Stimulated activated CD4-positive, alpha-beta T cell treated with anti-CD3 and anti-CD28 coated beads, Interleukin-15, amount 100 ng/mL, for 24 hours (primary cell): ENCODE measurements at regions not wholly inside any gene's neighbourhood (a gene's known extent, or its start where the extent isn't known, plus 50 kb on each side); places are given as distances from the start of the nearest gene placed in this dataset.

Experiments used
- DNase-seq: peaks from one replicate; pipeline ENCODE4 v3.0.0-alpha.2; 2020

DNA sequence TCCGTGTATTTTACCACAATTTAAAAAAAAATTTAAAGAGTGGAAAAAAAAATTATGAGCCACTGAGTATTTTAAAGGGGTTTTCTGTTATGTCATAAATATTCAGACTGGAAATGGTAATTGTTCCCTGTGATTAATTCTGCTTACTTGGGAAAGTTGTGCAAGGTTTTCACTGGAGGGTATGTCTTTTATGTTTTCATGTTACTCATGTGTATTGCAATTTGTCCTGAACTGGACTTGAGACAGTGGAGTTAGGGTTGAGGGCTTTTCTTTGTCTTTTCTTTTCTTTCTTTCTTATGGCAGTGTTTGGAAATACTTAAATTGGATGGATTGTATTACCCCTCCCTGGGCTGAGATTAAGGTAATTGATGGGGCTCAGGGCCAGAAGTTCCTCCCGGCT is 257.7 kb downstream of the BAMBI start:
- no peak for DNase-seq

DNA sequence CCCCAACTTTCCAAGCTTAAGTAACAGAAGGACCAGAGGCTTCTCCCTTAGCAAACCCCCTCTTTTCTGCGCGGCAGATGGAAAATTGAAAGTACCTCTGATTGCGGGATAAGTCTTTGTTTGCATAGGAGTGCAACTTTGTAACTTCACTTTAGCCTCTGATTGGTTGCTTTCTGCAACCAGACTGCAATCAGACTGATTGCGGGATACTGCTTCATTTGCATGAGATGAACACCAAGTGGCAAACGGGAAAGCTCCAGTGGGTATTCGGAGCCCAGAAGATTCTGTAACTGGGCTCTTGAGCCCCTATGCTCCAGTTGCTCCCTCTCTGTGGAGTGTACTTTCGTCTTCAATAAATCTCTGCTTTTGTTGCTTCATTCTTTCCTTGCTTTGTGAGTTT is 260.6 kb downstream of the BAMBI start:
- DNase-seq: no peak

GRCh38 chr10:28938745-28939144 is 261.4 kb downstream of the BAMBI start:
- no peak for DNase-seq

DNA sequence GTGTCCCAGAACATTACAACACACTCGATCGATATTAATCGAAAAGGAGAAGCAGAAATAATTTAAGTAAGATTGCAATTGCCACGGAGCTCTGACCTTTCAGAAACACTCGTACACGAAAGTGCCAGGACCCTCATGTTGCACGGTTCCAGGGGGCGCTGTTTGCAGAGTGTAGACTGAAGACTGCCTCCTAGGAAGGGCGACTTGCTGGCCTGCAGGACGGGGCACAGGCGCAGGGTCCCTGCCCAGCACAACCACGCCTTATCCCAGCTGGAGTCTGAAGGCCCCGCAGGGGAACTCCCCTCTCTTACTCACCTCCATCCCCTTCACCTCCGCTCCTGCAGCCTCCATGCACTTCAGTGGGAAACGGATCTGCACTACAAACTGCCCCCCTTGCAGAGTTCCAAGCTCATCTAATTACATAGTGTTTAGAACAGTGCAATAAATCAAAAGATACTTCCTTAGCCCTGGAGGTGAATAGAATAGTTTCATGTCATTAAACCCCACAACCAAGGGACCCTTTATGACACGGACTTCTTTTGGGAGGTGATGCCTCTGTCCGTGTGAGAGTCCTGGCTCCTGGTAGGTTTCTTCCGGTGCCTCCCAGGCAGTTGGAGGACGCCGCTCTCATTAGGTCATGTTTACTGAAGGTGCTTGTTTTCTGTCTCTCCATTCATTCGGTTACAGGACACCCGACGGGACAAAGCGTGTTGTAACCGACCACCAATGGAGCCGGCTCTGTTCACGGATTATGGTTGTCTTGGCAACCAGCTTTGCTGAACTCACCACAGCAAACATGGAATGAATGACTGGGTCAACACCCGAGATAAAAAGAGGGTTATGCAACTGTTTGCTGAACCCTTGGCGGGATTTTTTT is 262.2 kb downstream of the BAMBI start:
- no peak for DNase-seq

- no peak for DNase-seq
Measured at GRCh38 chr10:28940158-28940888, 263.0 kb downstream of the BAMBI start.

DNA sequence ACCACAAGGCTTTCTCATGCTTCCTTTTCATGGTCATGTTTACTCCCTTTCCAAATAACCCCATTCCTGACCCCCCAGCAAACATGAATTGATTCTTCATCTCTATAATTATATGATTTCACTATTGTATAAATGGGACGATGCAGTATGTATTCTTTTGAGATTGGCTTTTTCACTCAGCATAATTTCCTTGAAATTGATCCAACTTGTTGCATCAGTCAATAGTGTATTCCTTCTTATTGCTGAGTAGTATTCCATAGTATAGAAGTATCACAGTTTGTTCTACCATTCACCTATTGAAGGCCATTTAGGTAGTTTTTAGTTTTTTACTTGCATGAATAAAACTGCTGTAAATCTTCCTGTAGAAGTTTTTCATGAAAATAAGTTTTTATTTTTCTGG is 264.7 kb downstream of the BAMBI start:
- no peak for DNase-seq

- no peak for DNase-seq
Measured at GRCh38 chr10:28945959-28946358, 268.6 kb downstream of the BAMBI start.

DNA sequence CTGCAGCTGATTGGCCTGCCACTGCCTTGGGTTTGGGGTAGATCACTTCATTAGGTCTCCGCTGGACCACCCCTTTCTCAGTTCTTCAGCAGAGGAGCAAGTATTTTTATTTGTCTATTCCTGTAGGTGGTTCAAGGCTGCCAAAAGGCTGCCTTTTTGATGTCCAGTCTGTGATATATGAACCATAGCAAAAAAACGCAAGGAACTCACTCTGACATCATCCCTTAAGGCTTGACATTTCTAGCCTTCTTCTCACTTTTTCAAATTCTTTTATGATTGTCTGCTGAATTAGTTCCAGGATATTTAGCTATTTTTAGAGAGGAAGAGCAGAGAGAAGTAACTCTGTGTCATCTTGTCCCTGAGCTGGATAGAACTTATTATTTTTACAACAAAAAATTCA is 269.2 kb downstream of the BAMBI start:
- DNase-seq: no peak

DNA sequence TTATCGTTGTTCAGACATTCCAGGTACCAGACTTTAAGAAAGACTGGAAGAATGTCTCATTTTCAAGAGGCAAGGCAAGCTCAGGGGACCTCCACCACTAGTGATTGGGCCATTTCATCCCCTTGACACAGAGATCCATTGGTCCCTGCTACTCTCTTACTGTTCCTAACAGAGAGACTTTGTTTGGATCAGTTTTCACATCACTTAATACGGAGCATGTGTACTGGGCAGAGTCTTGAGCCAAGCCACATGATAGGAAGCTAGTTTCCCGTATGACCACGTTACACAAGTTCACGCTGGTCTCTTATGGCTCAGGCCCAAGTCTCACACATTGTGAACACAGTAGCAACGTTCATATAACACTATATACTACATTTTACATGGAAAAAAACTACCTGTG is 269.9 kb downstream of the BAMBI start:
- no peak for DNase-seq

DNA sequence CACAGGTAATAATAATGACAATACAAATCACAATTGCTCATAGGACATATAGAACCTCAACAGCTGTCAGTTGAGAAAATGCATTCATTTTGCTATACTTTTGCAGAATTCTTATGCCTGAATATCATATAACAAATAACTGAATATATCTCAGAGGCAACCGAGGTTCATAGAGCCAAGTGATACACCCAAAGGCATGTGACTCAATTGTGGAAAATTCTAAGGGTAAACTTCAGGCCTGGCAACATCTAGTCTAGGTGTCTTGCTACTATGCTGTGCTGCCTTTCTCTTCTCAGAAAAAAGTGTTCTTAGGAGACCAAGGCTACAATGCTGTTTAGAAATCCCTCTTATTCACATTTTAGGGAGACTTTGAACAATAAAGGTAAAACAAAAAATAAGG is 270.7 kb downstream of the BAMBI start:
- DNase-seq: no peak

- DNase-seq: no peak
Measured at GRCh38 chr10:28949005-28950004, 272.0 kb downstream of the BAMBI start.

GRCh38 chr10:28951484-28951883 is 274.2 kb downstream of the BAMBI start:
- DNase-seq: no peak

GRCh38 chr10:28952523-28952922 is 275.2 kb downstream of the BAMBI start:
- DNase-seq: no peak

DNA sequence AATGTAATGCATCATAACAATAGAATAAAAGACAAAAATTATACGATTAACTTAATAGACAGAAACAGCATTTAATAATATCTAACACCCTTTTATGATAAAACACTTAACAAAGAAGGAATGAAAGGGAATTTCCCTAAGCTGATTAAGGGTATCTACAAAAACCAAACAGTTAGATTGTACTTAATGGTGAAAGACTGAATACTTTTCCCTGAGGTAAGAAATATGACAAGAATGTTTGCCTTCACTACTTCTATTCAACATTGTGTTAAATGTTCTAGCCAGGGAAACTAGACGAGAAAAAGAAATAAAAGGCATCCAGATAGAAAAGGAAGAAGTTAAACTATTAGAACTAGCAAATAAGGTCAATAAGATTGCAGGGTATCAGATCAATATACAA is 276.9 kb downstream of the BAMBI start:
- DNase-seq: no peak

- DNase-seq: no peak
Measured at GRCh38 chr10:28958468-28958867, 281.1 kb downstream of the BAMBI start.

DNA sequence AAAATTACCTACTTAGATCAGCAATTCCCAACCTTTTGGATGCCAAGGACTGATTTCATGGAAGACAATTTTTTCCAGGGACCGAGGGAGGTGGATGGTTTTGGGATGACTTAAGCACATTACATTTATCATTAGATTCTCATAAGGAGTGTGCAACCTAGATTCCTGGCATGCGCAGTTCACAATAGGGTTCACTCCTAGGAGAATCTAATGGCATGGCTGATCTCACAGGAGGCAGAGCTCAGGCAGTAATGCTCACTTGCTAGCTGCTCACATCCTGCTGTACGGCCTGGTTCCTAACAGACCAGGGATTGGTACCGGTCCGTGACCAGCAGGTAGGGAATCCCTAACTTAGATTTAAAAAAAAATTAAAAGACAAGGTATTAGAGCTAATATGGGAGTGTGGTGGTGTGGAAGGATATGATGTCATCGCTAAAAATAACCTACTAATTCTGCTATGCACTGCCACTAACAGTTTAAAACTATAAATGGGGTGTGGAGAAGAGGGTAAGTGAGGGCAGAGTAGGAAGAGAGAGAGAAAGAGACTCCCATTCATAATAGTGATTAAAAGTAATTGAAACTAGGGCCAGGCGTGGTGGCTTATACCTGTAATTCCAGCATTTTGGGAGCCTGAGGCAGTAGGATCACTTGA is 282.7 kb downstream of the BAMBI start:
- DNase-seq: no peak

DNA sequence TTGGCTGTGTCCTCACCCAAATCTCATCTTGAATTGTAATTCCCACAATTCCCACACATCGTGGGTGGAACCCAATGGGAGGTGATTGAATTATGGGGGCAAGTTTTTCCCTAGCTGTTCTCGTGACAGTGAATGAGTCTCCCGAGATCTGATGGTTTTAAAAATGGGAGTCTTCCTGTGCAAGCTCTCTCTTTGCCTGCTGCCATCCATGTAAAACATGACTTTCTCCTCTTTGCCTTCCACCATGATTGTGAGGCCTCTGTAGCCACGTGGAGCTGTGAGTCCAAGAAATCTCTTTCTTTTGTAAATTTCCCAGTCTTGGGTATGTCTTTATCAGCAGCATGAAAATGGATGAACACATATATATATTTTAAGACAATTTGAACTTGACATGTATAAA is 285.4 kb downstream of the BAMBI start:
- DNase-seq: no peak

DNA sequence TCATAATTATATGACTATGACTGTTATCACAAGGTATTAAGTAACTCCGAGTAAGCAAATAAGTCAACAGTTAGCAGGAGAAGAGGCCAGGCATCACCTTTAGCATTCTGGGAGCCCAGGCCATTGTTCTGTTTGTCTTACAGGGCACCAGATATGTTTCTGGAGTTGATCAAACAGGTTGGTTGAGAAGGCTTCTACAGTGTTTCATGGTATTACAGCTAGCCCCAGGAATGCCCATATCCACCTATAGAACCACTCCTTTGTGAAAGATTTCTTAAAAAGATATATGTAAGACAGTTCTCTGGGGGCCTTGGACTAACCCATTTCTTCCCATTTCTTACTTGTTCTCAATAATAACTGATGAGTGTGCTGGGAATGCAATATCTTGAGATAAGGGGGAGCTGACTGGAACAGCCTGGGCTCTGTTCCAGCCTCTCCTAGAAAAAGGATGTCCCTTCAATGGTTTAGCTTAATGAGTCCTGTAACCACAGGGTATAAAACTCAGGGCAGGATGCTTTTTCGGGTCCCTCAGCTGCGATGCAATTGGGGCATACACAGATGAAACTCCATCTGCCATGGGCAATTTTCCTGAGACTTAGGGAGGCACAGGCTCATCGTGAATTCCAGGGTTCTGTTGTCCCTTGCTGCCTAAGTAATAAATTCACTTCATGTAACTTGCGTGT is 286.4 kb downstream of the BAMBI start:
- DNase-seq: no peak

DNA sequence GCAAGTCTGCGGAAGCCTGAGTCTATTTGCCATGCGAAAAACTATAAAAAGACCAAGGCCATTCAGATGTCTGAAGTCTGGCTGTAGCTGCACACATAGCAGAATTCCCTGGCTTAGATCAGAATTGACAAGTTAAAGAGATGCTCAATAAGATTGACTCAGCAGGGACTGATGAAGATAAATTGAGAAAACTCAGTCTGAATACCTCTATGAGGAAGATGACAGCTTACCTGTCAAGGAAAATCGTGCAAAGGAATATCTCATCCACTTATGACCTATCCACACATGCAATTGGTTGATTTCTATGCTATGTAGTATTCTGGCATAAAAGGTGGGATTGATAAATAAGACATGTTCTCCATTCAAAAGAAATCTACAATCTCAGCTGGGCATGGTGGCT is 288.6 kb downstream of the BAMBI start:
- DNase-seq: no peak

GRCh38 chr10:28967031-28967430 is 289.7 kb downstream of the BAMBI start:
- DNase-seq: no peak

DNA sequence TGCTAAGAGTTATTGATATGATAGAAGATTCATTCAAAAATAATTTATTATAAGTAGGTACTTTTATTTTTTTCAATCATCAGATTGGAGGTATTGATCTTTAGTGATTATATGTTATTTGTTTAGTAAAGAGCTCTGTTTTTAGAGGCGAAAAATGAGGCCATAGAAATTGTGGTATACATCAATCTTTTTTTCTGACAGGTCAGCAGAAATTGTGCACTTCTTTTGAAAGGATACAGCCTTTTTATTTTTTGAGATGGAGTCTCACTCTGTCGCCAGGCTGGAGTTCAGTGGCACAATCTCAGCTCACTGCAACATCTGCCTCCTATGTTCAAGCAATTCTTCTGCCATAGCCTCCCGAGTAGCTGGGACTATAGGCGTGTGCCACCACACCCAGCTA is 292.1 kb downstream of the BAMBI start:
- no peak for DNase-seq

DNA sequence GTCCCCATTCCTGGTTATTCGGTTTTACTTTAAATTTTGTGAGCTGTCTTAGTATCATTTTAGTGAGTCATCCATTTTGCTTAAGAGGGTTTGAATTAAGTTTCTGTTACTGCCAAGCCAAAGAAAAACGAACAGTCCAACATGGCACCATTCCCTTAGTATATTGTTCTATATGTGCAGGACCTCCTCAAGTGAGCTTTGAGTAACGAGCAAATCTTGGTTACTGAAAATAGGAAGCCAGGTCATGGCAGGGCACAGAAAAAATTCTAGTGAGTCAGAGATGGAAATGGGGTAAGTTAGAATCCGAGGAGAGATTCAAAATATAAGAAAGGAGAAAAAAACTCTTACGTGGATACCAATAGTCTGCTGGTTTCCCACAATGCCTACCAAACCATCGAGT is 292.9 kb downstream of the BAMBI start:
- DNase-seq: no peak
